ENCODE measurements at regions not wholly inside any gene's neighbourhood (a gene's known extent, or its start where the extent isn't known, plus 50 kb on each side); places are given as distances from the start of the nearest gene placed in this dataset.

DNA sequence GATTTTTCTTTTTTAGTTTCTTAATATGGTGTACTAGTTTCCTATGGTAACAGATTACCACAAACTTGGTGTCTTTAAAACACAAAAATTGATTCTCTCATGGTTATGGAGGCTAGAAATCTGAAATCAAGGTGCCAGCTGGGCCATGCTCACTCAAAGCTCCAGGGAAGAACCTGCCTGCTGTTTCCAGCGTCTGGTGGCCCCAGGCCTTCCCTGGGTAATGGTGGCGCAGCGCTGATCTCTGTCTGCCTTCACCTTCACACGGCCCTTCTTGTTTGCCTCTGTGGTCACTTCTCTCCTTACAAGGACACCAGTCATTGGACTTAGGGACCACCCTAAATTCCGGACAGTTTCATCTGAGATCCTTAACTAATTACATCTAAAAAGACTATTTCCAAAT is 70.5 kb upstream of the GFPT2 start:
- TF ChIP-seq EP300 (IDR thresholded peaks at IDR 0.05; ENCODE audit: borderline replicate concordance in 1 of 2, low read depth in 1 of 2, low read length in 1 of 2) (no peak), YY1 (IDR thresholded peaks at IDR 0.05; ENCODE audit: low read depth) (no peak), GABPA (IDR thresholded peaks at IDR 0.05; ENCODE audit: low read depth) (no peak), EZH2phosphoT487 (IDR thresholded peaks at IDR 0.05; ENCODE audit: borderline replicate concordance, low read depth) (no peak), MXI1 (IDR thresholded peaks at IDR 0.05; ENCODE audit: low read depth, low read length) (no peak), POLR2AphosphoS5 (IDR thresholded peaks at IDR 0.05; ENCODE audit: low read depth, low read length) (no peak), RAD21 (IDR thresholded peaks at IDR 0.05; ENCODE audit: low read length) (no peak), TAF1 (IDR thresholded peaks at IDR 0.05; ENCODE audit: borderline replicate concordance, low read depth, low read length) (no peak)
- TF ChIP-seq, protein P1, sequence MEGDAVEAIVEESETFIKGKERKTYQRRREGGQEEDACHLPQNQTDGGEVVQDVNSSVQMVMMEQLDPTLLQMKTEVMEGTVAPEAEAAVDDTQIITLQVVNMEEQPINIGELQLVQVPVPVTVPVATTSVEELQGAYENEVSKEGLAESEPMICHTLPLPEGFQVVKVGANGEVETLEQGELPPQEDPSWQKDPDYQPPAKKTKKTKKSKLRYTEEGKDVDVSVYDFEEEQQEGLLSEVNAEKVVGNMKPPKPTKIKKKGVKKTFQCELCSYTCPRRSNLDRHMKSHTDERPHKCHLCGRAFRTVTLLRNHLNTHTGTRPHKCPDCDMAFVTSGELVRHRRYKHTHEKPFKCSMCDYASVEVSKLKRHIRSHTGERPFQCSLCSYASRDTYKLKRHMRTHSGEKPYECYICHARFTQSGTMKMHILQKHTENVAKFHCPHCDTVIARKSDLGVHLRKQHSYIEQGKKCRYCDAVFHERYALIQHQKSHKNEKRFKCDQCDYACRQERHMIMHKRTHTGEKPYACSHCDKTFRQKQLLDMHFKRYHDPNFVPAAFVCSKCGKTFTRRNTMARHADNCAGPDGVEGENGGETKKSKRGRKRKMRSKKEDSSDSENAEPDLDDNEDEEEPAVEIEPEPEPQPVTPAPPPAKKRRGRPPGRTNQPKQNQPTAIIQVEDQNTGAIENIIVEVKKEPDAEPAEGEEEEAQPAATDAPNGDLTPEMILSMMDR (IDR thresholded peaks at IDR 0.05) = no peak
- TF ChIP-seq, protein P2, sequence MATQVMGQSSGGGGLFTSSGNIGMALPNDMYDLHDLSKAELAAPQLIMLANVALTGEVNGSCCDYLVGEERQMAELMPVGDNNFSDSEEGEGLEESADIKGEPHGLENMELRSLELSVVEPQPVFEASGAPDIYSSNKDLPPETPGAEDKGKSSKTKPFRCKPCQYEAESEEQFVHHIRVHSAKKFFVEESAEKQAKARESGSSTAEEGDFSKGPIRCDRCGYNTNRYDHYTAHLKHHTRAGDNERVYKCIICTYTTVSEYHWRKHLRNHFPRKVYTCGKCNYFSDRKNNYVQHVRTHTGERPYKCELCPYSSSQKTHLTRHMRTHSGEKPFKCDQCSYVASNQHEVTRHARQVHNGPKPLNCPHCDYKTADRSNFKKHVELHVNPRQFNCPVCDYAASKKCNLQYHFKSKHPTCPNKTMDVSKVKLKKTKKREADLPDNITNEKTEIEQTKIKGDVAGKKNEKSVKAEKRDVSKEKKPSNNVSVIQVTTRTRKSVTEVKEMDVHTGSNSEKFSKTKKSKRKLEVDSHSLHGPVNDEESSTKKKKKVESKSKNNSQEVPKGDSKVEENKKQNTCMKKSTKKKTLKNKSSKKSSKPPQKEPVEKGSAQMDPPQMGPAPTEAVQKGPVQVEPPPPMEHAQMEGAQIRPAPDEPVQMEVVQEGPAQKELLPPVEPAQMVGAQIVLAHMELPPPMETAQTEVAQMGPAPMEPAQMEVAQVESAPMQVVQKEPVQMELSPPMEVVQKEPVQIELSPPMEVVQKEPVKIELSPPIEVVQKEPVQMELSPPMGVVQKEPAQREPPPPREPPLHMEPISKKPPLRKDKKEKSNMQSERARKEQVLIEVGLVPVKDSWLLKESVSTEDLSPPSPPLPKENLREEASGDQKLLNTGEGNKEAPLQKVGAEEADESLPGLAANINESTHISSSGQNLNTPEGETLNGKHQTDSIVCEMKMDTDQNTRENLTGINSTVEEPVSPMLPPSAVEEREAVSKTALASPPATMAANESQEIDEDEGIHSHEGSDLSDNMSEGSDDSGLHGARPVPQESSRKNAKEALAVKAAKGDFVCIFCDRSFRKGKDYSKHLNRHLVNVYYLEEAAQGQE (IDR thresholded peaks at IDR 0.05; ENCODE audit: low read depth, low read length) = no peak
